22Rv1 (cell line): ENCODE measurements at regions not wholly inside any gene's neighbourhood (a gene's known extent, or its start where the extent isn't known, plus 50 kb on each side); places are given as distances from the start of the nearest gene placed in this dataset.
"Not testable (repeated sequence)": the region's sequence is repeated elsewhere in the genome, so short reads cannot be mapped to it uniquely, and the experiment has no call there.

ENCODE experiments used
- CTCF ChIP-seq: fragments of 450-650 bp; IDR thresholded peaks from 2 replicates; pipeline ENCODE4 v1.5.1; 2017; ENCODE audit warnings: mild to moderate bottlenecking
- ZFX ChIP-seq: fragments of 450-650 bp; IDR thresholded peaks from 2 replicates; pipeline ENCODE4 v1.6.1; 2017; ENCODE audit warnings: antibody characterized with exemption, borderline replicate concordance

- not testable (repeated sequence) for TF ChIP-seq CTCF, ZFX
These were observed 862.7 kb upstream of the NRXN1 start for GRCh38 chr2:51894584-51894983.
